B cell (primary cell): ENCODE measurements at regions not wholly inside any gene's neighbourhood (a gene's known extent, or its start where the extent isn't known, plus 50 kb on each side); places are given as distances from the start of the nearest gene placed in this dataset.
"Not testable (repeated sequence)": the region's sequence is repeated elsewhere in the genome, so short reads cannot be mapped to it uniquely, and the experiment has no call there.

Source experiments
- ATAC-seq: fragments of 200-7000 bp; cut with Tn5 transposase; one replicate; pipeline ENCODE4 v1.10.0; 2021; ENCODE audit warnings: low read depth, mild to moderate bottlenecking, moderate number of reproducible peaks, moderate library complexity
- CTCF ChIA-PET: fragments of 350-600 bp; sonication (Branson Sonifier 250); formaldehyde crosslinking; loops from one replicate; lab custom pipeline; 2021; ENCODE audit warnings: antibody characterized with exemption, inconsistent platforms; lab: Charles Lee
- POLR2A ChIA-PET: fragments of 350-600 bp; sonication (Branson Sonifier 250); formaldehyde crosslinking; loops from one replicate; lab custom pipeline; 2021; ENCODE audit warnings: antibody characterized with exemption; lab: Charles Lee
- DNase-seq: peaks from one replicate; pipeline ENCODE4 v3.0.0; 2013
- H2AFZ ChIP-seq: 2 replicates; pipeline ENCODE4 v1.6.1; 2012; ENCODE audit warnings: mild to moderate bottlenecking, low read depth, low read length; ENCODE audit not compliant: insufficient read depth, poor library complexity, severe bottlenecking
- H3K27ac ChIP-seq, 2 donors: 1 replicate in 1 of 2; 2 replicates in 1 of 2; pipeline ENCODE4 v1.5.1; 2012 to 2013; ENCODE audit warnings: low read length in 2 of 2, mild to moderate bottlenecking in 2 of 2, moderate library complexity in 1 of 2
- H3K27me3 ChIP-seq, 4 experiments: fragments of 200-600 bp in 1 of 4; sonication (generic) in 1 of 4; replicated peaks in 1 of 4; 1 replicate in 2 of 4; 2 replicates in 2 of 4; pipeline versions ENCODE4 v1.6.1 to v1.7.0; 2013 to 2016; ENCODE audit warnings: low read length in 3 of 4, mild to moderate bottlenecking in 2 of 4, mixed read lengths in 1 of 4, moderate library complexity in 1 of 4; ENCODE audit not compliant: insufficient read depth in 4 of 4, control insufficient read depth in 3 of 4; ENCODE audit errors: control extremely low read depth in 1 of 4
- H3K36me3 ChIP-seq, 2 experiments: replicated peaks in 1 of 2; 1 replicate in 1 of 2; 2 replicates in 1 of 2; pipeline versions ENCODE4 v1.6.1 to v1.7.1; 2013; ENCODE audit warnings: low read length in 1 of 2; ENCODE audit not compliant: insufficient read depth in 2 of 2, control insufficient read depth in 1 of 2; ENCODE audit errors: control extremely low read depth in 1 of 2, extremely low read depth in 1 of 2
- H3K4me1 ChIP-seq, 2 donors: fragments of 200-600 bp in 1 of 2; sonication (generic) in 1 of 2; 1 replicate in 1 of 2; 2 replicates in 1 of 2; pipeline versions ENCODE4 v1.5.1 to v1.6.1; 2013 to 2017; ENCODE audit warnings: low read length in 2 of 2; ENCODE audit not compliant: control insufficient read depth in 2 of 2, insufficient read depth in 2 of 2
- H3K4me2 ChIP-seq: replicated peaks from 2 replicates; pipeline ENCODE3; 2012; ENCODE audit warnings: mild to moderate bottlenecking, low read depth, low read length; ENCODE audit not compliant: poor library complexity, severe bottlenecking
- H3K4me3 ChIP-seq, 5 experiments: fragments of 200-600 bp in 1 of 5; sonication (generic) in 1 of 5; 1 replicate in 3 of 5; 2 replicates in 2 of 5; pipeline versions ENCODE4 v1.5.1 to v1.7.0; 2011 to 2016; ENCODE audit warnings: low read length in 4 of 5, mild to moderate bottlenecking in 4 of 5, low read depth in 2 of 5, control low read depth in 1 of 5, moderate library complexity in 1 of 5; ENCODE audit not compliant: insufficient read depth in 1 of 5; ENCODE audit errors: control extremely low read depth in 1 of 5, extremely low read depth in 1 of 5
- H3K79me2 ChIP-seq: fragments of 200-600 bp; sonication (generic); one replicate; pipeline ENCODE4 v1.6.0; 2016; ENCODE audit warnings: low read length; ENCODE audit not compliant: control insufficient read depth, insufficient read depth
- H3K9ac ChIP-seq: fragments of 200-600 bp; sonication (generic); 2 replicates; pipeline ENCODE4 v1.6.1; 2017; ENCODE audit warnings: mild to moderate bottlenecking, low read length, moderate library complexity
- H3K9me3 ChIP-seq, 3 donors: one replicate each; pipeline versions ENCODE4 v1.6.1 to v1.7.1; 2013; ENCODE audit warnings: low read length in 2 of 3; ENCODE audit not compliant: control insufficient read depth in 2 of 3, insufficient read depth in 1 of 3; ENCODE audit errors: control extremely low read depth in 1 of 3
- H4K20me1 ChIP-seq: 2 replicates; pipeline ENCODE4 v1.6.0; 2012; ENCODE audit warnings: mild to moderate bottlenecking, low read length; ENCODE audit not compliant: insufficient read depth, control insufficient read depth, poor library complexity, severe bottlenecking
- H3K27ac Mint-ChIP-seq: one replicate; pipeline ENCODE4 v1.8.0; 2021; ENCODE audit warnings: mixed read lengths
- H3K27me3 Mint-ChIP-seq: one replicate; pipeline ENCODE4 v1.8.0; 2021; ENCODE audit warnings: mixed read lengths
- H3K4me1 Mint-ChIP-seq: one replicate; pipeline ENCODE4 v1.8.0; 2021; ENCODE audit warnings: mixed read lengths
- H3K4me3 Mint-ChIP-seq: one replicate; pipeline ENCODE4 v1.8.0; 2021; ENCODE audit warnings: mixed read lengths
- H3K9me3 Mint-ChIP-seq: one replicate; pipeline ENCODE4 v1.8.0; 2022; ENCODE audit warnings: mixed read lengths; ENCODE audit not compliant: insufficient read depth
- EZH2 ChIP-seq: IDR thresholded peaks from 2 replicates; pipeline ENCODE4 v1.6.1; 2012; ENCODE audit warnings: borderline replicate concordance, low read depth, mild to moderate bottlenecking, moderate library complexity, low read length; ENCODE audit not compliant: insufficient read depth, poor library complexity, severe bottlenecking
- WGBS: methylation state at CpG from one replicate; pipeline ENCODE4 v1.1.5; 2013; ENCODE audit warnings: missing lambda C conversion rate; ENCODE audit not compliant: insufficient coverage; 5-methylcytosine and 5-hydroxymethylcytosine counted together
- intact Hi-C: fragments of 100-400 bp; cut with micrococcal nuclease; formaldehyde crosslinking; loops from one replicate; pipeline ENCODE4 v1.10.0; 2022
- TF ChIP-seq, protein P1 (sequence below): fragments of 200-600 bp; IDR thresholded peaks from one replicate; pipeline ENCODE4 v1.8.0; 2022; ENCODE audit warnings: antibody characterized with exemption, mild to moderate bottlenecking

DNA sequence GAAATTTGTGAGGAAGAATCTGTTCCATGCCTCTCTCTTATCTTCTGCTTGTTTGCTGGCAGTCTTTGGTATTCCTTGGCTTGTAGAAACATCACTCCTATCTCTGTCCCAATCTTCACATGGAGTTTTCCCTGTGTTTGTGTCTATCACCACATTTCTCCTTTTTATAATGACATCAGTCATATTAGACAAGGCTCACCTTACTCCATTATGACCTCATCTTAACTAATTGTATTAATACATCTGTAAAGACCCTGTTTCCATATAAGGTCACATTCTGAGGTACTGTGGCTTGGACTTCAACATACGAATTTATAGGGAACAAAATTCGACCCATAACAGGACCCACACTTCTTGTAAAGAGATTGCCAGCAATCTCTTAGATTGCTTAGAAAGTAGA lies 72.3 kb upstream of the POGK start:
- Histone ChIP-seq H3K79me2 (no peaks in the 10 kb centered on the region), H3K4me3 (no peak overlapping the region), H4K20me1 (no peaks in the 10 kb centered on the region), H2AFZ (no peak overlapping the region), H3K27me3 (peaks cover 0 to 6% (median 2%) of the 10 kb centered on the region in 4 experiments), H3K27ac (no peak overlapping the region), H3K36me3 (no peaks in the 10 kb centered on the region), H3K9me3 (peaks cover 0 to 14% (median 11%) of the 10 kb centered on the region in 3 donors), H3K4me1 (no peaks in the 10 kb centered on the region), H3K4me2 (no peak overlapping the region), H3K9ac (no peak overlapping the region)
- Mint-ChIP-seq H3K4me1 (no peaks in the 10 kb centered on the region), H3K4me3 (no peak overlapping the region), H3K9me3 (peaks cover 6% of the 10 kb centered on the region), H3K27me3 (peaks cover 3% of the 10 kb centered on the region), H3K27ac (no peak overlapping the region)
- CTCF ChIA-PET: no interaction called here
- ATAC-seq: no peak
- intact Hi-C loops: no loop called here
- POLR2A ChIA-PET: no interaction called here
- 90% methylated on average over 2 of the region's 2 CpGs for WGBS
- DNase-seq: no peak
- TF ChIP-seq EZH2: no peak
- TF ChIP-seq, protein P1, sequence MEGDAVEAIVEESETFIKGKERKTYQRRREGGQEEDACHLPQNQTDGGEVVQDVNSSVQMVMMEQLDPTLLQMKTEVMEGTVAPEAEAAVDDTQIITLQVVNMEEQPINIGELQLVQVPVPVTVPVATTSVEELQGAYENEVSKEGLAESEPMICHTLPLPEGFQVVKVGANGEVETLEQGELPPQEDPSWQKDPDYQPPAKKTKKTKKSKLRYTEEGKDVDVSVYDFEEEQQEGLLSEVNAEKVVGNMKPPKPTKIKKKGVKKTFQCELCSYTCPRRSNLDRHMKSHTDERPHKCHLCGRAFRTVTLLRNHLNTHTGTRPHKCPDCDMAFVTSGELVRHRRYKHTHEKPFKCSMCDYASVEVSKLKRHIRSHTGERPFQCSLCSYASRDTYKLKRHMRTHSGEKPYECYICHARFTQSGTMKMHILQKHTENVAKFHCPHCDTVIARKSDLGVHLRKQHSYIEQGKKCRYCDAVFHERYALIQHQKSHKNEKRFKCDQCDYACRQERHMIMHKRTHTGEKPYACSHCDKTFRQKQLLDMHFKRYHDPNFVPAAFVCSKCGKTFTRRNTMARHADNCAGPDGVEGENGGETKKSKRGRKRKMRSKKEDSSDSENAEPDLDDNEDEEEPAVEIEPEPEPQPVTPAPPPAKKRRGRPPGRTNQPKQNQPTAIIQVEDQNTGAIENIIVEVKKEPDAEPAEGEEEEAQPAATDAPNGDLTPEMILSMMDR: no peak

DNA sequence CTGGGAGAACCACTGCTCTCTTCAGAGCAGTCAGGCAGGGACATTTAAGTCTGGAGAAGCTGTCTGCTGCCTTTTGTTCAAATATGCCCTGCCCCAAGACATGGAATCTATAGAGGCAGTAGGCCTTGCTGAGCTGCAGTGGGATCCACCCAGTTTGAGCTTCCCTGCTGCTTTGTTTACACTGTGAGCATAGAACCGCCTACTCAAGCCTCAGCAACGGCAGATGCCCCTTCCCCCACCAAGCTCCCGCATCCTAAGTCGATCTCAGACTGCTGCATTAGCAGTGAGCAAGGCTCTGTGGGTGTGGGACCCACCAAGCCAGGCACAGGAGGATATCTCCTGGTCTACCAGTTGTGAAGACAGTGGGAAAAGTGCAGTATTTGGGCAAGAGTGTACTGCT lies 54.6 kb upstream of the POGK start:
- CTCF ChIA-PET, H3K36me3 ChIP-seq, H3K4me3 Mint-ChIP-seq, DNase-seq, intact Hi-C loops, H3K4me1 ChIP-seq, H3K27me3 ChIP-seq, ATAC-seq, H3K4me3 ChIP-seq, H3K4me2 ChIP-seq, POLR2A ChIA-PET, H3K9me3 ChIP-seq, H3K27ac ChIP-seq, H2AFZ ChIP-seq, H3K9ac ChIP-seq, H3K9me3 Mint-ChIP-seq, H3K27ac Mint-ChIP-seq, H3K79me2 ChIP-seq, H4K20me1 ChIP-seq, H3K4me1 Mint-ChIP-seq: not testable (repeated sequence)
- H3K27me3 Mint-ChIP-seq: peaks cover 44% of the 10 kb centered on the region
- 69% methylated on average over 4 of the region's 4 CpGs for WGBS
